HG03521 (cell line): ENCODE measurements at regions not wholly inside any gene's neighbourhood (a gene's known extent, or its start where the extent isn't known, plus 50 kb on each side); places are given as distances from the start of the nearest gene placed in this dataset.
"Not testable (repeated sequence)": the region's sequence is repeated elsewhere in the genome, so short reads cannot be mapped to it uniquely, and the experiment has no call there.

Experiments
- ATAC-seq: cut with Tn5 transposase; IDR thresholded peaks from one replicate; pipeline ENCODE4 v1.9.1; 2021; ENCODE audit warnings: mild to moderate bottlenecking, moderate library complexity; ENCODE audit not compliant: unreplicated experiment

GRCh38 chr7:106713452-106713851 lies 52.5 kb upstream of the CCDC71L start:
- ATAC-seq, result not testable (repeated sequence)

- ATAC-seq, result not testable (repeated sequence)
These were observed 53.9 kb upstream of the CCDC71L start for GRCh38 chr7:106714590-106715442.

- ATAC-seq, result no peak
These were observed 54.8 kb upstream of the CCDC71L start for GRCh38 chr7:106715730-106716129.

GRCh38 chr7:106717254-106717954 lies 56.4 kb upstream of the CCDC71L start:
- ATAC-seq, result no peak

GRCh38 chr7:106717955-106718871 lies 57.3 kb upstream of the CCDC71L start:
- peak; percentile 59 for ATAC-seq

GRCh38 chr7:106720641-106721040 lies 59.7 kb upstream of the CCDC71L start:
- peak; percentile 45 for ATAC-seq

- ATAC-seq, result no peak
These were observed 61.1 kb upstream of the CCDC71L start for GRCh38 chr7:106721816-106722785.

- ATAC-seq, result no peak
These were observed 62.4 kb upstream of the CCDC71L start for GRCh38 chr7:106723398-106723797.

GRCh38 chr7:106729720-106730385 lies 68.9 kb upstream of the CCDC71L start:
- ATAC-seq, result no peak

- peak; percentile 81 for ATAC-seq
These were observed 70.2 kb upstream of the CCDC71L start for GRCh38 chr7:106731187-106731586.

GRCh38 chr7:106731646-106732444 lies 70.9 kb upstream of the CCDC71L start:
- ATAC-seq, result no peak

- no peak for ATAC-seq
These were observed 74.7 kb upstream of the CCDC71L start for GRCh38 chr7:106735637-106736036.

GRCh38 chr7:106736123-106736507 lies 75.2 kb upstream of the CCDC71L start:
- no peak for ATAC-seq

GRCh38 chr7:106736508-106737201 lies 75.7 kb upstream of the CCDC71L start:
- peak; percentile 68 for ATAC-seq

GRCh38 chr7:106737202-106737562 lies 76.2 kb upstream of the CCDC71L start:
- ATAC-seq, result no peak

- ATAC-seq, result no peak
These were observed 79.8 kb upstream of the CCDC71L start for GRCh38 chr7:106740806-106741205.

GRCh38 chr7:106744563-106745091 lies 83.7 kb upstream of the CCDC71L start:
- no peak for ATAC-seq

- ATAC-seq, result not testable (repeated sequence)
These were observed 86.3 kb upstream of the CCDC71L start for GRCh38 chr7:106747301-106747700.
